Glutamatergic neuron (in vitro differentiated cells): ENCODE measurements at regions not wholly inside any gene's neighbourhood (a gene's known extent, or its start where the extent isn't known, plus 50 kb on each side); places are given as distances from the start of the nearest gene placed in this dataset.

ENCODE experiments used
- DNase-seq: peaks from one replicate; pipeline ENCODE4 v3.0.0; 2022
- H3K27ac Mint-ChIP-seq: one replicate; pipeline ENCODE4 v1.8.0; 2020; ENCODE audit warnings: mild to moderate bottlenecking, mixed read lengths, inconsistent platforms; ENCODE audit not compliant: unreplicated experiment
- H3K27me3 Mint-ChIP-seq: one replicate; pipeline ENCODE4 v1.8.0; 2020; ENCODE audit warnings: mild to moderate bottlenecking, moderate library complexity, mixed read lengths, inconsistent platforms; ENCODE audit not compliant: unreplicated experiment
- H3K36me3 Mint-ChIP-seq: one replicate; pipeline ENCODE4 v1.8.0; 2020; ENCODE audit warnings: mild to moderate bottlenecking, mixed read lengths, inconsistent platforms; ENCODE audit not compliant: unreplicated experiment
- H3K4me1 Mint-ChIP-seq: one replicate; pipeline ENCODE4 v1.8.0; 2020; ENCODE audit warnings: mild to moderate bottlenecking, low read depth, mixed read lengths, inconsistent platforms; ENCODE audit not compliant: unreplicated experiment
- H3K4me3 Mint-ChIP-seq: one replicate; pipeline ENCODE4 v1.8.0; 2020; ENCODE audit warnings: mild to moderate bottlenecking, mixed read lengths, inconsistent platforms; ENCODE audit not compliant: unreplicated experiment
- H3K9me3 Mint-ChIP-seq: one replicate; pipeline ENCODE4 v1.8.0; 2020; ENCODE audit warnings: mild to moderate bottlenecking, moderate library complexity, mixed read lengths, inconsistent platforms; ENCODE audit not compliant: unreplicated experiment
- TF ChIP-seq, protein P1 (sequence below): fragments of 200-600 bp; sonication (generic); IDR thresholded peaks from one replicate; pipeline ENCODE4 v1.5.0; 2021; ENCODE audit not compliant: partially characterized antibody, unreplicated experiment

DNA sequence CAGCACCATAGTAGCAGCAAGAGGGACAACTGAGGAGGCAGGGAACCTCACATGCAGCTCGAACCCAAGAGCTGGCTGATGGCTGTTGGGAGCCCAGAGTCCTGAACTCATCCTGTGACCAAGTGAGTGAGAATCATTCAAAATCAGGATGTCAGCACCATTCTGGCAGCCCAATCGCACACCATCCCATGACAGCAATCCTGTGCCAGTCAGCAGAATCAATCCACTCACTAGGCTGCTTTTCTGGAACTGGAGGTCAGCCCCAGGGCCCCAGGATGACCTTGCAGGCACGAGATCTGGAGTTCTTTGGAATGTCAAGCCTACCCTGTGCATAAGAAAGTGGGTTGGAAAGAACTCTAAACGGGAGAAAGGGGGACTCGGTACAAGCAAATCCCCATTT lies 67.8 kb upstream of the TAF11L2 start:
- Mint-ChIP-seq H3K9me3 (no peaks in the 10 kb centered on the region), H3K36me3 (peaks cover 7% of the 10 kb centered on the region), H3K27ac (no peak overlapping the region), H3K4me3 (no peak overlapping the region), H3K27me3 (peaks cover 2% of the 10 kb centered on the region), H3K4me1 (peaks cover 9% of the 10 kb centered on the region)
- TF ChIP-seq, protein P1, sequence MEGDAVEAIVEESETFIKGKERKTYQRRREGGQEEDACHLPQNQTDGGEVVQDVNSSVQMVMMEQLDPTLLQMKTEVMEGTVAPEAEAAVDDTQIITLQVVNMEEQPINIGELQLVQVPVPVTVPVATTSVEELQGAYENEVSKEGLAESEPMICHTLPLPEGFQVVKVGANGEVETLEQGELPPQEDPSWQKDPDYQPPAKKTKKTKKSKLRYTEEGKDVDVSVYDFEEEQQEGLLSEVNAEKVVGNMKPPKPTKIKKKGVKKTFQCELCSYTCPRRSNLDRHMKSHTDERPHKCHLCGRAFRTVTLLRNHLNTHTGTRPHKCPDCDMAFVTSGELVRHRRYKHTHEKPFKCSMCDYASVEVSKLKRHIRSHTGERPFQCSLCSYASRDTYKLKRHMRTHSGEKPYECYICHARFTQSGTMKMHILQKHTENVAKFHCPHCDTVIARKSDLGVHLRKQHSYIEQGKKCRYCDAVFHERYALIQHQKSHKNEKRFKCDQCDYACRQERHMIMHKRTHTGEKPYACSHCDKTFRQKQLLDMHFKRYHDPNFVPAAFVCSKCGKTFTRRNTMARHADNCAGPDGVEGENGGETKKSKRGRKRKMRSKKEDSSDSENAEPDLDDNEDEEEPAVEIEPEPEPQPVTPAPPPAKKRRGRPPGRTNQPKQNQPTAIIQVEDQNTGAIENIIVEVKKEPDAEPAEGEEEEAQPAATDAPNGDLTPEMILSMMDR = no peak
- DNase-seq = no peak

DNA sequence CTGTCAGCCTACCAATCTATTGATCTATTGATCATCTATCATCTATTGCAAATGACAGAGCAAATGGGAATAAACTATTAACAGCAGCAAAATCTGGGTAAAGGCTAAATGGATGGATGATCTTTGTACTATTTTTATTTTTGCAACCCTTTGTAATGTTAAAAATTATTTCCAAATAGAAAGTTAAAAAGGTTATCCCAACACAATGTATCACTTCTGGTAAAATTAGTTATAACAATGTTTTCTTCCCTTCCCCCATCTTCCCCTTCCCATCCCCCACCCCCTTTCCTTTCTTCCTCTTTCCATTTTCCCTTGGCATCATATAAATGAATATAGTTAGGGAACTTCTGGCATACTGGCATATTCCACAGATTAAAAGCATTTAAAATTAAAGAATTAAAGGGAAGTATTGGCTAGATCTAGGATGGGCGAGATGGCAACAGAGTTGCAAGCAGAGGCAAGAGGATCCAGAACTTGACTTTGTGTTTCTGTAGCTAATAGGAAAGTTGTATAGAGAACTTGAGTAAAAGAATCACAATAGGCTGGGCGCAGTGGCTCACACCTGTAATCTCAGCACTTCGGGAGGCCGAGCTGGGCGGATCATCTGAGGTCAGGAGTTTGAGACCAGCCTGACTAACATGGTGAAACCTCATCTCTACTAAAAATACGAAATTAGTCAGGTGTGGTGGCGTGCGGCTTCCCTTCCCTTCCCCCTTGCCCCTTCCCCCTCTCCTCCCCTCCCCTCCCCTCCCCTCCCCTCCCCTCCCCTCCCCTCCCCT lies 66.6 kb upstream of the TAF11L2 start:
- no peaks in the 10 kb centered on the region for H3K9me3 Mint-ChIP-seq

DNA sequence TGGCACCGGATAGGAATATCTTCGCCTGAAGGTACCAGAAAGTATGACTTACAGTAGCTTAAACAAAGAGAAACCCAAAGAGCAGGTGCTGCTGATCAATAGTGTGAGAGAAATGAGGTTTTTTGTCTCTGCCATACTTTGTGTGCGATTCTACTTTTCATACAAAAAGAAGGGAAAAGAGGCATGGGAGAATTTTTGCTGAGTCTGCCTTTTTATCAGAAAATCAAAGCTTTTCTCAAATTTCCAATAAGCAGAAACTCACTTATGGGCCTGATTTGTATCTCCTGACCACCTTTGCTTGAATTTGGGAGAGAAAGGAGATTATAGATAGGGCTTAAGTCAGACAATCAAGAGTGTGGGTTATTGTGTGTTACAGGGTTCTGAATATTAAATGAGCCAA lies 65.5 kb upstream of the TAF11L2 start:
- no peak for DNase-seq
- no peak overlapping the region for H3K4me3 Mint-ChIP-seq
- TF ChIP-seq, protein P1 = no peak
- peaks cover 15% of the 10 kb centered on the region for H3K36me3 Mint-ChIP-seq
- no peaks in the 10 kb centered on the region for H3K4me1 Mint-ChIP-seq
- H3K27ac Mint-ChIP-seq = no peak overlapping the region
- H3K9me3 Mint-ChIP-seq = no peaks in the 10 kb centered on the region
- peaks cover 2% of the 10 kb centered on the region for H3K27me3 Mint-ChIP-seq

More for the DNA sequence above, 66.6 kb upstream of the TAF11L2 start:
- TF ChIP-seq, protein P1 = no peak
- H3K4me1 Mint-ChIP-seq = peaks cover 3% of the 10 kb centered on the region
- H3K36me3 Mint-ChIP-seq = peaks cover 15% of the 10 kb centered on the region
- DNase-seq = no peak
- peaks cover 2% of the 10 kb centered on the region for H3K27me3 Mint-ChIP-seq
- H3K27ac Mint-ChIP-seq = no peak overlapping the region
- H3K4me3 Mint-ChIP-seq = no peak overlapping the region

DNA sequence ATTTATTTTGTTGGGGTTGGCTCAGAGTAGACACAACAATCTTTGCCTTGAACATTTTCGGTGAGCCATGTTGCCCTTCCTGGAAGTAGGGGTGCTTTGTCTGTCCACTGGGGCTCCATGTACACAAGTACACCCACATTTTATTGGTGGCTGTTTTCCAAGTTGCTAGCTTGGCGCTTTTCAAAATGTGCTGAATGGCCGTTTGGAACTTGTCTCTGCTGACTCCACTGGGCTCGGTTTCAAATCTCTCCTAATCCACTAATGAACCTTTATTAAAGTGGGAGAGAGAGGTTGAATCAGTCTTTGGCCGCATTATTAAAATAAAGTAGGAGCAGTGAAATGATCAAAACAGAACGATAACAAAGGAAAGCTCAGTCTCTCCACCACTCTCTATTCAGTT lies 64.6 kb upstream of the TAF11L2 start:
- DNase-seq = no peak
- no peaks in the 10 kb centered on the region for H3K4me1 Mint-ChIP-seq
- H3K9me3 Mint-ChIP-seq = peaks cover 3% of the 10 kb centered on the region
- peaks cover 20% of the 10 kb centered on the region for H3K36me3 Mint-ChIP-seq
- H3K27me3 Mint-ChIP-seq = no peaks in the 10 kb centered on the region
- TF ChIP-seq, protein P1 = no peak
- no peak overlapping the region for H3K4me3 Mint-ChIP-seq
- no peak overlapping the region for H3K27ac Mint-ChIP-seq

DNA sequence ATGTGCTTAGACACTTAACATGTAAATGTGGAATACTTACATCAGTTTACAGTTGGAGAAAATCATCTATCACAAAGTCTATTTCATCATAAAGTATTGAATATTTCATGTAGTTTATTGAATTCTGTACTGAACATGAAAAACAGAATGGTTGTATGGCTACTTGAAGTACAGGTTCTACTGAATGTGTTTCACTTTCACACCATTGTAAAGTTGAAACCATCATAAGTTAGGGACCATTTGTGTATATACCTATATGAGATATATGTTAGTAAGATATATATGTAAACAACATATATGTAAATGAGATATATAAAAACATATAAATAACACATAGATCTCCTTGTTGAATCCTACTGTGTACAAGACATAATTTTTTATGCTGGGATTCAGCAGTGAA lies 63.0 kb upstream of the TAF11L2 start:
- Mint-ChIP-seq H3K27me3 (no peaks in the 10 kb centered on the region), H3K4me1 (no peaks in the 10 kb centered on the region), H3K4me3 (no peak overlapping the region), H3K9me3 (peaks cover 3% of the 10 kb centered on the region), H3K27ac (no peak overlapping the region), H3K36me3 (peaks cover 21% of the 10 kb centered on the region)
- DNase-seq = no peak
- TF ChIP-seq, protein P1 = no peak
